Stimulated activated CD4-positive, alpha-beta T cell treated with anti-CD3 and anti-CD28 coated beads, Interleukin-12 subunit alpha, Interleukin-12 subunit beta, amount 100 ng/mL, for 48 hours (primary cell): ENCODE measurements at regions not wholly inside any gene's neighbourhood (a gene's known extent, or its start where the extent isn't known, plus 50 kb on each side); places are given as distances from the start of the nearest gene placed in this dataset.

Source experiments
- DNase-seq, 3 donors: peaks; one replicate each; pipeline ENCODE4 v3.0.0-alpha.2; 2020; ENCODE audit warnings: low read depth in 2 of 3, low spot score in 1 of 3

DNA sequence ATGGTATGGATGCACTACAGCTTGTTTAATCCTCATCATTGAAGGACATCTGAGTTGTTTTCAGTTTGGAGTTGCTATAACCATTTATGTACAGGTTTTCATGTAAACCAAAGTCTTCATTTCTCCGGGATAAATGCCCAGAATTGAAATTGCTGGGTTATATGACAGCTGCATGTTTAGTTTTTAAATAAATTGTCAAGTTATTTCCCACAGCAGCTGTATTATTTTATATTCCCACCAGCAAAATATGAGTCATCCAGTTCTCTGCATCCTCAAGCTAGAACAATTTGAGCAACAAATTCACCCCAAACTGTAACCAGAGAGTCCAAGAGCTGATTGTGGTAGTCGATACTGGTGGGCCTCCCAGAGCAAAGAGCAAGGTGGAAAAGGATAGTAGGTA, 125.6 kb upstream of the PRNP start:
- no peak for DNase-seq

DNA sequence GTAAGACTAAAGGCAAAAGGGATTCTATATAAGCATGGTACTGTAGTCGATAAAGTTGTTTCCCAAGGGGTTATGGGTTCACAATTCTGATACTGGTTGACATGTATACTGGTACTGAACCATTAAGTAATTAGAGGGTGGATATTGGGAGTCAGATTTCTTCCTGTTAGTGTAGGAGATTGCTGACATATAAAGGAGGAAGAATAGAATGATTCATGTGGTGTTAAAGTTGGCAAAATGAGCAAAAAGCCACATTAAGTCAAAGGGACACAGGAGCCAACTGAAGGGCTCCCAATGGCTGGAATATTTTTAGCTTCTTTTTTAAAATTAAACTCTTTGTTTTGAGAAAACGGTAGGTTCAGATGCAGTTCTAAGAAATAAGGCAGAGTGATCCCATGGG, 126.3 kb upstream of the PRNP start:
- DNase-seq = no peak

DNA sequence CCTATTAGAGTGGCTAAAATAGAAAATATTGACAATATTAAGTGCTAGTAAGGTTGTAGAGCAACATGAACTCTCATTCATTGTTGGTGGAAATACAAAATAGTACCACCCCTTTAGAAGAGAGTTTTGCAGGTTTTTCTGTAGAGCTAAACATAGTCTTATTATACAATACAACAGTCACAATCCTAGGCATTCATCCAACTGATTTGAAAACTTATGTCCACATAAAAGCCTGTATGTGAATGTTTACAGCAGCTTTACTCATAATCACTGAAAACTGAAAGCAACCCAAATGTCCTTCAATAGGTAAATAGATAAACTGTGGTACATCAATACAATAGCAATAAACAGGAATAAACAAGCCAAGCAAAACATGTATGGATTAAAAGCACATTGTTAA, 127.2 kb upstream of the PRNP start:
- DNase-seq = no peak

DNA sequence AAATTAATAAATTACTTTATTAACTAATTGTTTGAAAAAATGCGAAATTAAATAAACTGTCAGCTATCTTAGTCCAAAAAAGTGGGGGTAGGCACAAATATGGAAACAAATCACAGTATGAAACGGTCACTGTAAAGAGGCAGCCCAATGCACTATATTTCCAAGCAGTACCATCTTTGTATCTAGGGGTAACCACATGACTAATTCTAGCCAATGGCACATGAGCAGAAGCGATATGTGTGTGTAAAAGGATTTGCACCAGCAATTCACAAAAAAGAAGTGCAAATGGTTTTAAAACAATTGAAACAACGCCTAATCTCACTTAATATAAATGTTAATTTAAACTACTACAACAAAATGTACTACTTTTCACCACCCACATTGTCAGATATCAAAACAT, 129.5 kb upstream of the PRNP start:
- no peak for DNase-seq

DNA sequence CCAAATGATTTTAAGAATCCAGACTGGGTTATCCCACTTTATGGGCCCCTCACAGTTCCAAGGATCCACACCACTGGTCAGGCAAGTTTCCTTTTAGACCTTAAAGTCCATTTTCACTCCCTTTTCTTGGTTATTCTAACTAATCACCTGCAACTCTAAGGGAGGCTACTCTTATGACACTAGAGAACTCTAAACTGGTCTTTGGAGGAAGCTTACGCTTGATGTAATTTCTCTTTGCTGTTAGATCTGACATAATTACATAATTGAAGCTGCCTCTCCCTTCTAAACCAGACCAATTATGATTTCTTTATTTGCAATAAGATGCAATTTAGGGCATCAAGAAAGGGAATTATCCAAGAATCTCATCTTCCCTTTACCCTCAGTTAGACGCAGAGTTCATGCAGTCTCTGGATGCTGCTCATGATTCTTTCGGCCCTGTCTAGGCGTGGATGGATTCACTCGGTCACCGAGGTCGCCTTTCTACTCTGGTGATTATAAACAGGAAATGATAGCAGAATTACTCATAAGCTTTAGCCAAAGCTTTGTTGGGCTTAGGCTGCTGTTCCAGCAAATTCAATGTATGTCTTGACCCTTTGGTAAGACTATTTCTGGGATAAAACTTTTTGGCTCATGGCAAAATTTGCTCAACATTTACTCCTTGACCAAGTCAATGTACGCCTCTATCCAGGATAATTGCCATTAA, 130.9 kb upstream of the PRNP start:
- DNase-seq = no peak

DNA sequence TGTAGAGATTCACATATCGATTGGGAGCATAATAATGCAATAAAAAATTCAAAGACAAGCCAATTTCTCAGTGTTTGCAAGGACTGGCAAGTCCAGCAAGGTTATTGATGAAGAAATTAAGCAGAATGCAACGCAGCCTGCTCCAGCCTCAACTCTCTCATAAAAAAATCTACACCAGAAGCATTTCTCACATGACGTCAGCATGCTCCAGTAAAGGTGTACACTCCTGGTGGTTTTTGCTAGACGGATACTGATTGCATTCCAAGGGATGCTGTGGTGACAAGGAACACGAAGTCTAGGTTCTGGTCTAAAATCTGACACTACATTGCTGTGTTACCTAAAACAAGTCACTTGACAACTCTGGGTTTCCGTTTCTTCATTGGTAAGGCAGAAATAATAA, 131.9 kb upstream of the PRNP start:
- no peak for DNase-seq

DNA sequence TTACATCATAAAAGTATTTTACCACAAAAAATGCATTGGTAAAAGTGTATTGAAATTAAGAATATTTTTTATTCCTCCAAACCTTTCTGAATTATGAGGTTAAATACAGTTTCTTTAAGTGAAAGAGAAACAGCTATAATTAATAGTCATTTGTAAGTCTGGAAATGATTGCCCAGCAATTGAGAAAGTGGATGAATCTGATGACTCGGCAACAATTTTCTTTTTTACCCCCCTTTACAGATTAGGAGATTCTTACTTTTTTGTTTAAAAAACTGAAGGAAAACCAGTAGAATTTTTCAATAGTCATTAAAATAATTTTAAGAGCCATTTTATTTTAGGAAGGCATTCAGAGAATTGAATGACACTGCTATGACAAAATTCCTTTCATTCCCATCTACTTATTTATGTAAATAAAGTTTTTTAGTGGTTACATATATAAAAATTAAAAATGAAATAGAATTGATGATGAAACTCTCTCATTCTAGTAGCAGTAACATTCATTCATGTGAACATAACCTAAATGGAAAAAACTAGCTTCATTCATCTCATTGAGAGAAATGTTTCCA, 134.1 kb upstream of the PRNP start:
- DNase-seq = no peak

DNA sequence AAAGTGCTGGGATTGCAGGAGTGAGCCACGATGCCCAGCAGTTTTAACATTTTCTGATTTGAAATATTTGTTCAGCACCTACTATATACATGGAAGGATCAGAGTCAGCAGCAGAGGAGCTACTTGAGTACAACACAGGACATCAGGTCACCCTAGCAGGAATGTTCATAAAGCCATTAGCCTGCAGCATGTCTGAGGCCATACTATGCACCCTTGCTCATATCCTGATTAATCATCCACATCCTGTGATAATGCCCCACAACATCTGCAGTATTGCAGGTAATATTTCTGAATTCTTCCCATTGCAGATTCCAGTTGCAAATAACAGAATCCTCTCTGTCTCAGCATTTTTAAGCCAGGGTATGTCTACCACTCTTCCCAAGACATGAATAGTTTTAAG, 135.5 kb upstream of the PRNP start:
- no peak for DNase-seq

DNA sequence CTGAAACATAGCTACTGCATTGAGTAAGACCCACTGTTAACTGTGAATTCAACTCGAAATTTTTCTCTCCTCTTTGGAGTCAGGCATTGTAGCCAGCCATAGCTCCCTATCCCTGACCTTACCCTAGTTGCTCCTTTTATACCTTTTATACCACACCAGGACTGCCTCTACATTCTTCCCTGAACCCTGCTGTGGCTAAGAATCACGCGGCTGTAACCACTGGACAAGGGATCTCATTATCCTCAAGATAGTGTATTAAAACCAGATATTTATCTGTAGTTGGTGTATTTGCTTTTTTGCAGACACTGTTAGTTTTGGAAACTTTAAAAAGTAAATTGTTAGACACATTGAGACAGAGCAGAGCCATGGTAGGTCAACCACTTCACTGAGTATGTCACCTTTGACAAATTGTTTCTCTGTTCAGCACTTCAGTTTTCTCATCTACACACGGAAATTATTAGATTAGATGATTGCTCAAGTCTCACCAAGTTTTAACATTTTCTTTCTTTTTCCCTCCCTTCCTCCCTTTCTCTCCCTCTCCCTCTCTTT, 136.5 kb upstream of the PRNP start:
- DNase-seq = no peak

DNA sequence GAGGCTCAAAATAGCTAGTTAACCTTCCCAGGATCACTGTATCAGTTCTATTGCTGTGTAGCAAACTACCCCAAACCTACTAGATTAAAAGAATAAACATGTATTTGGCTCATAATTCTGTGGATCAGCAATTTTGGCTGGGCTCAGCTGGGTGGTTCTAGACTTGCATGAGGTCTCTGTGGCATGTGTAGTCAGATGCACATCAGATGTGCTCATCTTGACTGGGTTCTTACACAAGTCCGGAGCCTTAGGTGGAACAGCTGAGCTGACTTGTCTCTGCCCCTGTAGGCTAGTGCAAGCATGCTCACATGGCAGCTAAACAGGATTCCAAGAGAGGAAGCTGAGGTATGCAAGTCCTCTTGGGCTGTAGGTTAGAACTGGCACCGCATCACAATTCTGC, 137.7 kb upstream of the PRNP start:
- no peak for DNase-seq

DNA sequence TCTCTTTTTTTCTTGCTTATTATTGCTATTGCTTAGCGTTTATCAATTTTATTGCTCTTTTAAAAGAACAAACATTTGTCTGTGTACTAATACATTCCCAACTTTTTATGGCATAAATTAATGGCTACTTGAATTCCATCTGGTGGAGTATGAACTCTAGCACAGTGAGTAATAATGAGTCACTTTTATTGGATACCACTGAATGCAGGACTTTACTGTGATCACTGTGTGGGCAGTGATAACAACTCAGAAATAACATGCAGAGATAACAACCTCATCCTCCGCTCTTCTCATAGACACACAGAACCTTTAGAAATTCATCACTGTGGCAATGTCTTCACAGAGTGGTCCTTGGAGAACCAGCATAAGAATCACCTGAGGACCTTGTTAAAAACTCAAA, 139.5 kb upstream of the PRNP start:
- DNase-seq = no peak

DNA sequence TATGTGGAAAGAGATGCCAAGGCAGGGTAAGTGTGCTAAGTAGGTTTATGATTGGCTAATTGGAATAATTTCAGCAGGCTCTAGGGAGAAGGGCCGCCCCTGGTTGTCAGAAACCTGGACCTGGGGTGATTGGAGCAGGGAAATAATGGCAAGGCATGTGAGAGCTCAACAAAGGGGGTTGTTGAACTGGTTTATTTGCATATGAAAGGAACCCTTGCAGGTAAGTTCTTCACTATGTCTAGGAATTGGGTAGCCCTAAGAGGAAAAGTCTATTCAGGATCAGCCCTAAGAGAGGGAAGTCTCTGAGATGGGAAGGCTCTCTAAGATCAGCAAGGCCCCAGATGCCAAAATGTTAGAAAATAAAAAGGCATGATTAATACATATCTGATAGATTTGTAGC, 139.9 kb upstream of the PRNP start:
- DNase-seq = no peak

DNA sequence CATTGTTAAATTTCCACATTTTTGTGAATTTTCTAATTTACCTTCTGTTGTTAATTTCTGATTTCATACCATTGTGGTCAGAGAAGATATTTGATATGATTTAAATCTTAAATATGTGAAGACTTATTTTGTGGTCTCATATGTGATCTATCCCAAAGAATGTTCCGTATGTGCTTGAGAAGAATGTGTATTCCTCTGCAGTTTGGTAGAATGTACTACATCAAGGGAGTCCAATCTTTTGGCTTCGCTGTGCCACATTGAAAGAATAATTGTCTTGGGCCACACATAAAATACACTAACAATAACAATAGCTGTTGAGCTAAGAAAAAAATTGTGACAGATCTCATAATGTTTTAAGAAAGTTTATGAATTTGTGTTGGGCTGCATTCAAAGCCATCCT, 140.7 kb upstream of the PRNP start:
- no peak for DNase-seq

DNA sequence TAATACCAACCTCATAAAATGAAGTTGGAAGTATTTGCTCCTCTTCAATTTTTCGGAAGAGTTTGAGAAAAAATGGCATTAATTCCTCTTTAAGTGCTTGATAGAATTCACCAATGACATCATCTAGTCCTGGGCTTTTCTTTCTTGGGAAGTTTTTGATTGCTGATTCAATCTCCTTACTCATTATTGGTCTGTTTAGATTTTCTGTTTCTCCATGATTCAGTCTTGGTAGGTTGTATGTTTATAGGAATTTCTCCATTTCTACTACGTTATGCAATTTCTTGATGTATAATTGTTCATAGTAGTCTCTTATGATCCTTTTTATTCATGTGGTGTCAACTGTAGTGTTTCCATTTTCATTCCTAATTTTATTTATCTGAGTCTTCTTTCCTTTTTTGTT, 141.5 kb upstream of the PRNP start:
- no peak for DNase-seq

DNA sequence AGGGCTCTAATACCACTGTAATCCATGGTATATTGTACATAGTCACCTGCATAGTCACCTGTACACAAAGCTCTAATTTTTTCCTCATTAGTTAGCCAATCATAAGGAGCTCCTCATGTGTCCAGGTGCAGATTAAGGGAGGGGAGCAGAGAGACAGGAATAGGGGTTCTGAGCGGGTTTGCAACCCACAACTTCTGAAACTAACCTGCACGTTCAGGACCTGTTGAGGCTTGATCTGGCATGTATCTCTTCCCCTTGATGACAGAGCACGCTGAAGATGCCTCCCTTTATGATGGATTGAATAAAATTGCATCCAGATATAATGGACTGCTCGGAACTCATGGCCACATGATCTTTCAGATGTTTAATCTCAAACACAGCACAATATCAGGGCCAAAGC, 144.0 kb upstream of the PRNP start:
- no peak for DNase-seq

DNA sequence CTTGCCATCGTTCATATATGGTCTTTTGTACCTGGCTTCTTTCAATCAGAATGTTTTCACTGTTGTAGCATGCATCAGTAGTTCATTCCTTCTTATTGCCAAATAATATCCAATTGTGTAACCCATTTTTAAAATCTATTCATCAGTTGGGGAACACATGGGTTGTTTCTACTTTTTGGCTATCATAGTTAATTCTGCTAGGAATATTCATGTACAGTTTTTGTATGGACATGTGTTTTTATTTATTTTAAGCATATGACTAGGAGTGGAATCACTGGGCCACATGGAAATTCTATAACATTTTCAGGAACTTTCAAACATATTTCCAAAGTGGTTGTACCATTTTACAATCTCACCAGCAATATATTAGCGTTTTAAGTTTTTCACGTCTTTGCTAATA, 151.9 kb upstream of the PRNP start:
- no peak for DNase-seq

DNA sequence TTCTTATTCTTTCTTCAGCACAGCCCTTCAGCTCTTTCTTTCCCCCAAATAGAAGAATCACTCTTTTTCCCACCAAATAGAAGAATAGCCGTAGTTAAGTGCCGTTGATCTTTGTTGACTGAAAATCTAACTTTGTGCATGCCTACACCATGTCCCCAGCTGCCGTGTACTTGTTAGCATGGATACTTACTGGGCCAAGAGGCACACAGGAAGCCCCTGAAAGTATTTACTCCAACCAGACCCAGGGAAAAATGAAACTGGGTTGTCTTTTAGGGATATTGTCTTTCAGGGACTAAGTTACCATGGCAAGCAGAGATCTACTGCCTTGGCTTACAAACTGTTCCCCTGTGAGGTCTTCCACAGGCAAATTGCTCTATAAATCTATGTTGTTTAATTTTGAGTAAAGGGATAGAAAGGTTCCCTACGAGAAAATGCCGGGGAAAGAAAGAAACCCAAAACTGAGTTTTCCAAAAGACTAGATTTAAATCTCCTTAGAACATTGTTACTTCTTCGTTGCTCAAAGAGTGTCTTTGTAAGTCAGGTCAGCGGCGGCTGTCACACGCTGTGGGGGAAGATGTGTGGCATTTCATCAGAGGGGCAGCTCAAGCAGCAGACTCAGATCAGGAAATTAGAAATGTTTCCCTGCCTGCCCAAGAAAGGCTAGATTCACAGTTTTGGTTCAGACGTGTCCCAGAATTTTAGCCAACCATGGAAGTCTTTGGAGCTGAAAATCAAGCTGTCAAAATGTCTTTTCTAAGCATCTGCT, 152.7 kb upstream of the PRNP start:
- DNase-seq = no peak

DNA sequence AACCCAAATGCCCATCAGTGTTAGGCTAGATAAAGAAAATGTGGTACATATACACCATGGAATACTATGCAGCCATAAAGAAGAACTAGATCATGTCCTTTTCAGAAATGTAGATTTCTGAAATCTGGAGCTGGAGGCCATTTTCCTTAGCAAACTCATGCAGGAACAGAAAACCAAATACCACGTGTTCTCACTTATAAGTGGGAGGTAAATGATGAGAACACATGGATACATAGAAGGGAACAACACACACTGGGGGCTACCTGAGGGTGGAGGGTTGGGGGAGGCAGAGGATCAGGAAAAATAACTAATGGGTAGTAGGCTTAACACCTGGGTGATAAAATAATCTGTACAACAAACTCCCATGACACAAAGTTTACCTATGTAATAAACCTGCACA, 153.5 kb upstream of the PRNP start:
- DNase-seq = no peak

DNA sequence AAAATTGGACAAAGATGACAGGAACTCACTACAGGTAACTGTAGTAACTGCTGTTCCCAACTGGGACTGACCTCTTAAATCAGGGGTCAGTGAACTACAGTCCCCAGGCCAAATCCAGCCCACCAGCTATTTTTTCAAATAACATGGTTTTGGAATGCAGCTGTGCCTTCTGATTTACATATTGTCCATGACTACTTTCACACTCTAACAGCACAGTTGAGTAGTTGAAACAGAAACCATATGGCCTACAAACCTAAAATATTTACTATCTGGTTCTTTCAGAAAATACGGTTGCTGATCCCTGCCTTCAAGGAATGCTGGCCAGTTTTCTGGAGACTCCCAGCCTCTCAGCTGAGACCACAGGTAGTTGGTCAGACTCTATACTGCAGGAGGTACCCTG, 161.5 kb upstream of the PRNP start:
- DNase-seq = no peak

DNA sequence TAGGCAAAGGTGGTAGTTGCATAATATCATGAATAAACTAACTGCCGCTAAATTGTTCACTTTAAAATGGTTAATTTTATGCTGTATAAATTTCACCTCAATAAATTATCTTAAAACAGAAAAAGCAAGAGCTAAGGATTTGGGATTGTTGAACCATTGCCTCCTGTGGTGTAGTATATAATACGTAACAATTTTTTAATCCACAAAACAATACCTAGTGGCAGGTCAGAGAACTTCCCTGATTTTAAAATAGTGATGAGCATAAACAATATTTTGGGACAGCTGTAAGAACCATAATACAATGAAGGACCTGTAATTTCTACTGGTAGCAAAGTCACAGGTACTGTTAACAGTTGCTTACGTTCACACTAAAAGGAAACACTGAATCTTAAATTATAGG, 161.9 kb upstream of the PRNP start:
- no peak for DNase-seq

DNA sequence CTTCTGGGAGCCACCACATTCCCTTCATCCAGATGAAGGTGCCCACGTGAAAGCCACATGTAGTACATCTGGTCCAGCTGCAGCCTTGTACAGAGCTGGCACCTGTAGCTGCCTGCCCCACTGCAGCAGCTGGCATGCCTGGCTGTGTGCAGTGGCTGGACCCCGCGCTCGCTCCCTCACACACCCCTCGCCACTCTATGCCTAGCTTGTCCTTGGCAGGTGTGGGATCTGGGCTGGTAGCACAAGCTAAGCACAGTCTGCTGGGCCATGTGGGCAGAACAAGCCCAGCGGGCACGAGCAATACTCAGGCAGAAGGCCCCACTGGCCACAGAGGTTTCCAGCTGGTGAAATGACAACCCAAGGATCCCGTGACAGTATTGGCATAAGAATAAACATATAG, 163.9 kb upstream of the PRNP start:
- no peak for DNase-seq

DNA sequence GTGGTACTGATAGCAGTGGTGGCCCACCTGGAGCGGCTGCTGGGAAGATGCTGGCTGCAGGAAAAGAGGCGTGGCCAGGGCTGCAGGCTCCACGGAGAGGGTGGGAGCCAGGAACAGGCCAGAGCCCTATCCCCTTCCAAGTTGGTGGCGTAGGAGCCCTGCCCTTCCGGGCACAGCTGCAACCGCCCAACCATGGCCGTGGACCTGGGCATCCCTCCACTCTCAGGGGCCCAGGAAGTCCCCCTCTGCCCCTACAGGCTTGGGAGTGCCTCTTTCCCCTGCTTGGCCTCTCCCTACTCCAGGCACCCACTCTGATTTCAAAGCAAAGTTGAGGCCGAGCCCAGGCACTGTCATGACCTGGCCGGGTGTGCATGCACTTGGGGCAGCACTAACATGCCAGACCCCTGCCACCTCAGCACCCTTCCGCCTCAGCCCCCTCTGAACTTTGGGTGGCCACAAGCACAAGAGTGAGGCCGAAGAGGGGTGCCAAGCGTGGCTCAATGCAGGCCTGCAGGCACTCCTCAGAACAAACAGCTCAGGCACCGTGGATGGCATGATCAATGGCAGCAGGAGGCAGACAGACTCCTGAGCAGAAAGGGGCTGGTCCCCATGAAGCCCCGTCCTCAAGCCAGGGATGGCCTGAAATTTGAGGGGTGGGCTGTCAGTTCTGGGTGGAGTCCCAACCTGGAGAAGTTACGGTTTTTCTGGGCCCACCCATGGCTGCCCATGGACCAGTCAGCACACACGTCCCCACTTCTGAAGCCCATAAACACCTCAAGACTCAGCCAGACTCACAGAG, 164.9 kb upstream of the PRNP start:
- no peak for DNase-seq
